ENCODE measurements at regions not wholly inside any gene's neighbourhood (a gene's known extent, or its start where the extent isn't known, plus 50 kb on each side); places are given as distances from the start of the nearest gene placed in this dataset.

DNA sequence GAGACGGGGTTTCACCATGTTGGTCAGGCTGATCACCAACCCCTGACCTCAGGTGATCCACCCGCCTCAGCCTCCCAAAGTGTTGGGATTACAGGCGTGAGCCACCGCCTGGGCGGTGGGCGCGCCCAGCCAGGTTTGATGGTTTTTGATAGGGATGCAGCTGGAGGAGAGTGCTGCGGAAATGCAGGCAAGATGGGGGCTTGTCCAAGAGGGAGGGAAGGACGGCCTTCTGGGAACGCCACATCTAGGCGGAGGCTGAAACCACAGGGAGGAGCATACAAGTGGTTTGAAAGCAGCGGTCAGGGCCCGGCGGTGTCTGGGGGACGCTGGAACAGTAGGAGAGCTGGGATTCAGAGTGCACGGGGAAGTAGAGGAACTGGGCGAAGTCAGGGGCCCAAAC, 134.6 kb downstream of the VRK1 start:
- intact Hi-C loops (cut with DNase I): loop anchor here in 1 of 2 donors (5.0 kb wide), 1 partner anchor 551 kb away; no protein-coding TSS in a partner anchor
- no peak for DNase-seq (ENCODE audit: low spot score)

DNA sequence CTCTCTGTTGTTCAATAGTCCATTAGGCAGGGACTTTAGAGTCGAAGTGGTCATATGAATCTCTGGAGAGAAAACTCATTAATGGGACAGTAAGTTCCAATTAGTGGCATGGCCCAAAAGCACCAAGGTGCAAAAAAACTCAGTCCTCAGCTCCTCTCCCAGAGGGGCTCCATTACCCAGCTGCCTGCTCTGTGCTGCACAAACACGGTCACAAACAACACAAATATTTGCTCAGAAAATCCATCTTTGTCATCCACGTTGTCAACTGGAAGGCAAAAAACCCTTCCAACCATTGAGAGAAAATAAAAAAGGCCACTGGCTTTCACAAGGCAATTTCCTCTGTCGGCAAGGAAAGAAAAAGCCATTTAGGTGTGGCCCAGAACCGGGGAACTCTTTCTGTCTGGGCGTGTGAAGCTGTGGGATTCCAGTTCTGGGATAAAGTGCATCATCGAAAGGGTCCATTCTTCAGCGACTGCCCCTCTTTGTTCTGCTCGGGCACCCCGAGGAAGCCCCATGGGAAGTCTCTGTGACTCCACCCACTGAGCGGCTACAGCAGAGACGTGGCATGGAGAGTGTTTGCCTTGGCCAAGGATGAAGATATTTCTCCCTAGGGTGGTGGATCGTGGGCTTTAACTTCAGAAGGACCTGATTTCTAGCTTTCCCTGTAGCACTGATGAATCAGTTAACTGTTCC, 137.6 kb downstream of the VRK1 start:
- intact Hi-C loops (cut with DNase I): loop anchor here in 1 of 2 donors (5.0 kb wide), 1 partner anchor 548 kb away; no protein-coding TSS in a partner anchor
- DNase-seq (ENCODE audit: low spot score): no peak

DNA sequence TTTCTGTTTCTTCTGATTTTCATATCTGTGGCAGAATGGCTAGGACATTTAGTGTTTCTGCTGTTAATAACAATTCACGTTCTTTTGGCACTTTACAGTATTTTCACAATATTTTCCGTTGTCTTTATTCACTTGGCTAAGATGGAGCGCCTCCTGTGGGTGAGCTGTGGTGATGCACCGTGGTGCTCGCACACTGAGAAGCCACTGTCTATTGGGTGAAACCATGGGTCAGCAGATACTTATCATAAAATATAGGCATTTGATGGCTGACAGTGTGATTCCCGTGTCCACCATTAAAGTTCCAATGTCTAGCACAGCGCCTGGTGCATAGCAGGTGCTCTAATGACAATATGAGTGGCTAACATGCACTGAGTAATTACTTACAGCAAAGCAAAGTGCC, 141.8 kb downstream of the VRK1 start:
- no peak for DNase-seq (ENCODE audit: low spot score)
- intact Hi-C loops (cut with DNase I): no loop called here

DNA sequence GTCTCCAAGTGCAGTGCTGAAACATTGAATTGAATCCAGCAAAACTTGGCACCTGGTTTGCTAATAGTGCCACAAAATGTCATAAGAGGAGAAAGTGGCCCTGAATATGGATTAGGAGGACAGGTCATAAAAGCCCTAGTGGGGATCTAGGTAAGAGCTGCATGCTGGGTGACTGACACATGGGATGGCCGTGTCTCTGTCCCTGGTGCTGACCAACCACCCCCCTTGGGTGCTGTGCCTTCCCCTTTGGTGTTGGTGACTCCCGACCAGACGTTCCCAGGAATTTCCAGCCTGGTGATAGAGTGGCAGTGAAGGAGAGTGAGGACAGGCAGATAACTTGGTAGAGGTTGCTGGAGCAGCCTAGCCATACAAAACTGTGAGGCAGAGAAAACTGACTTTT, 142.8 kb downstream of the VRK1 start:
- intact Hi-C loops (cut with DNase I): no loop called here
- DNase-seq (ENCODE audit: low spot score): no peak

DNA sequence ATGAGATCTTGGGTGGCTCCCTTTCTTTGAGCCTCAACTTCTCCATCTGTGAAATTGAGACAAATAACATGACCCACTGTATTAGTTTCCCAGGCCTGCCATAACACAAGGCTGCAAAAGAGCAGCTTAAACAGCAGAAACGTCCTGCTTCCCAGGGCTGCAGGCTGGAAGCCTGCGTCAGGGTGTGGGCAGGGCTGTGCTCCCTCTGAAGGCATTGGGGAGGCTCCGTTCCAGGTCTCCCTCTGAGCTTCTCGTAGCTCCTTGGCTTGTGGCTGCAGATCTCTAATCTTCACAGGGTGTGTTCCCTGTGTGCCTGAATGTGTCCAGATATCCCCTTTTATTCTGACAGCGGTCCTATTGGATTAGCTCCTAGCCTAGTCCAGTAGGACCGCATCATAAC, 147.1 kb downstream of the VRK1 start:
- intact Hi-C loops (cut with DNase I): no loop called here
- no peak for DNase-seq (ENCODE audit: low spot score)

DNA sequence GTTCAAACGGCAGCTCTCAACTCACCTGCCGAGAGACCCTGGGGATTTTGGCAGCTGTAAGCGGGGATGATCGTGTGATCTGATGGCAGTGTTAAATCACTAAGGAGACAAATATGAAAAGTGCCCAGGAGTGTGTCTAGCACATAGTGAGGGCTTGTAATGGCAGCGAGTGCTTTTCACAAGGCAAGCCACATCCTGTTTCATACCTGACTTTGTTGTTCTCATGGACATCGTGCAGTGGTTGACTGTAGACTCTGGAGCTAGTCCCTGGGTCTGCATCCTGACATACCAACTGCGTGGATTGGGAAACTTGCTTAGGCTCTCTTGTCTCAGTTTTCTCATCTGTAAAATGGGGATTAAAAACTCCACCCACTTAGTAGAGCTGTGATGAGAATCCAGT, 148.5 kb downstream of the VRK1 start:
- intact Hi-C loops (cut with DNase I): no loop called here
- no peak for DNase-seq (ENCODE audit: low spot score)

DNA sequence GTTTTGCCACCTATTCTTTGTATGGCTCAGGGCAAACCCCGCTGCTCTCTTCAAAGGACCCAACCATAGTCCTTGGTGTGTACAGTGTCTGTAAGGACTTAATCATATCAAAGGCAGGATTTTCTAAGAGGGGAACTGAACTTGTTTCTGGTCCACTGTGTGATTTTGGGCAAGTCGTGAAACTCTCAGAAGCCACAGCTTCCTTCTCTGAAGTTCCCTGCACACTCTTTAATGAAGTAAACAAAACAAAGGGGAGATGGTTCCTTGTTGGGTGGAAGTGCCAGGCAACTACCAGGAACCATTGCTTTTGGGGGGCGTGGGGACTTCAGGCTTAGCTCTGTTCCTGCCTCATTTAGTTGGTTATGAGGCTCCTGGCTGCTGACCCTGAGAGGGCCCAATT, 152.4 kb downstream of the VRK1 start:
- DNase-seq (ENCODE audit: low spot score): no peak
- intact Hi-C loops (cut with DNase I): no loop called here

DNA sequence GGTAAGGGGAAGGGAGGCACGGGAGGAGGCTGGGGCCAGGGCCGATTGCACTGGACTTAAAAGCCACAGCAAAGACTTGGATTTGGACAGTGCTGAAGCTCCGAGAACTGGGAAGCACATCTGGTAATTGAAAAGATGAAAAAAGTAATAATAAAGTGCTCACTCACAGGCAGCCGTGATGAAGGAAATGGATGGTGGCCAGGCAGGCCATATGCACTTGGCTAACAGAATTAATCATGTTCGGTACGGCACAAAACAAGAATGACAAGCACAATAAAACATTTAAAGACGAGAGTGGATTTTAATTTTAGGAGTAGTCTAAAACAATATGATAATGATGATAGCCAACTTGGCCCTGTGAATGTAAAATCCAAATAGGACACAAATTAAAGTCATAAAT, 154.3 kb downstream of the VRK1 start:
- no peak for DNase-seq (ENCODE audit: low spot score)
- intact Hi-C loops (cut with DNase I): no loop called here

DNA sequence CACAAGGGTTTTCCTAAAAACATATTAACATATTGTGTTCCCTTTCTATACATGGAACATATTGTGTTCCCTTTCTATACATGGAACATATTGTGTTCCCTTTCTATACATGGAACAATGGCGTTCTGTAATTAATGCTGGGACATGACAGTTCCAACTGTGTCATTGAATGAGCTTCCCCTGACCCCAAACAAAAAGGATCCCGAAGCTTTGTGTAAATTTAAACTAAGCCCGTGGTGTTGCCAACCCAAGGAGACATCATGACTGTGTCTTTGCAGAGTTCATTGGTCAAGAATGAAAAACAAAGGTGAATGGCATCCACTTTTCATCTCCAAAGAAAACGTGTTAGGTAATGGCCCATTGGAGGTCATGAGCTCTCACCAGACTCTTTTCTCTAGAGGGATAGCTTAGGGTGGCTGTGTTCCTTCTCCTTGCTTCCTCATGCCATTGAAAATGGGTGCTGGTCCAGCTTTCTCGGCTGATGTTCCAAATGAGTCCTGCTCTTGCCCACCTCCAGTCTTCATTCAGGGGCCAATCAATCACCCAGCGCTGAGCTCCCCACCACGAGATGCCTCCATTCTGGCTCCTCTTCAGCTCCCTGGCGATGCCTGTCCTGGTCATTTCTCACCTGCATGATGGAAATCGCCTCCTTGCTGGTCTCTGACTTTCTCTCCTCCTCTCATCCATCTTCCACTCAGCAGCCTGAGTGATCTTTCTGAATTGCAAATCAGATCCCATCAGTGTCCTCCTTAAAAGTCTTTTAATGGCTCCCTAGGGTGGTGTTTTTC, 156.1 kb downstream of the VRK1 start:
- DNase-seq (ENCODE audit: low spot score): no peak
- intact Hi-C loops (cut with DNase I): no loop called here

DNA sequence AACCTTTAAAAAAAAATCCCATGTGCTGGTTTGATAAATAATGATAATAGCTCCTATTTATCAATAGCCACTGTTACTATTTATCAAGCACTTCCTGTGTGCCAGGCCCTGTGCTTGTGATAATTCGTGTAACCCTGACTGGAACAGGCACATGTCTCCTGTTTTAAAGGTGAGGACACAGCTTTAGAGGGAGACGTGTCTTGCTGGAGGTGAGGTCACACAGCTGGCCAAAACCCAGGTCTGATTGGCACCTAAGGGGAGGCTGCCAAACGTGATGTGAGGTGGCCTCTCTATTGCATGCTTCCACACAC, 156.6 kb downstream of the VRK1 start:
- DNase-seq (ENCODE audit: low spot score): no peak
- intact Hi-C loops (cut with DNase I): no loop called here

DNA sequence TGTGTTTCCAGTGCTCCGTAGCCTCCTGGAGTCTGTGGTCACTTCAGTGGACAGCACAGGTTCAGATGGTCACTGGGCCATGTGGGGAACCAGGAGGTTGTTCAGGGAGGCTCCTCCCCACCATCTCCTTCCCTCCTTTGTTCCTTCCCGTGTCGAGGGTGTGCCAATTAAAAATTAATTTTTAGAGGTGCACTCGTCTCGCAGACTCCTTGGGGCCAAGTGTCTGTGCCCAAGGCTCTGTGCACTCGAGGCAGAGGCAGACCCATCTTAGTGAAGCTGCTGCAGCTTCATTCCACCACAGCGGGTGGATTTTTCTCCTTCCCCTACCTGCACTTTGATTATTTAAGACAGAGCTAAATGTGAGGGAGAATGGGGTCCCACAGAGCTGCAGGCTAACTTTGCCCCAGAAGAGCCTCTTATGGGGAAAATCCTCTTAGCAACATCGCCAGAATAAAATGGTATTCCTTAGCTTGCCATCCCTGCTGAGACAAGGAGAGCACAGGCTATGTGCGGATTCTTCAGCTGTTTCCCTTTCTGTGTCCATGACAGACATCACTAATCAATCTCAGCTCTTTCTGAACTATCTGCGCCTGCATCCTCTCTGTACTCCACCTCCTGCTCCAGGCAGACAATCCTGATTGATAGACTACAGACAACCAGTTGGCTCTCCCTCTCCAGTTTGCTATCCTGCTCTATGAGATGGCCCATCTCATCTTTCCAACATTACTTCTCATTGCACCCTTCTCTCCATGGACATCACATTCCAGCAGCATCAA, 159.5 kb downstream of the VRK1 start:
- no peak for DNase-seq (ENCODE audit: low spot score)
- intact Hi-C loops (cut with DNase I): no loop called here

DNA sequence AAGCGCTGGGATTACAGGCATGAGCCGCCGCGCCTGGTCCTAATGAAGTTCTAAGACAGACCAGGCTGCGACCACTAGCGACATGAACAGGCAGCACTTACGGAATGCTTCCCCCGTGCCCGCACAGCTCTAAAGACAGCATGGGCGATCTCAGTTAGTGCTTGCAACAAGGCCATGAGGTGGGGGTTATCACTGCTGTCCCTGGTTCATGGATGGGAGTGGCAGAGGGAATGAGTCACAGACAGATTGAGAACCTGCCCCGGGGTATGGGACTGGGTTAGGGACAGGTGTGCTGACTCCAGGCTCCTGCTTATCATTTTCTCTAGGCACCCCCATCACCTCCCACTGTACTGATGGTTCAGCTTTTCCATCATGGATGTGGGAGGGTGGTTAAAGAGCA, 160.9 kb downstream of the VRK1 start:
- intact Hi-C loops (cut with DNase I): no loop called here
- no peak for DNase-seq (ENCODE audit: low spot score)

DNA sequence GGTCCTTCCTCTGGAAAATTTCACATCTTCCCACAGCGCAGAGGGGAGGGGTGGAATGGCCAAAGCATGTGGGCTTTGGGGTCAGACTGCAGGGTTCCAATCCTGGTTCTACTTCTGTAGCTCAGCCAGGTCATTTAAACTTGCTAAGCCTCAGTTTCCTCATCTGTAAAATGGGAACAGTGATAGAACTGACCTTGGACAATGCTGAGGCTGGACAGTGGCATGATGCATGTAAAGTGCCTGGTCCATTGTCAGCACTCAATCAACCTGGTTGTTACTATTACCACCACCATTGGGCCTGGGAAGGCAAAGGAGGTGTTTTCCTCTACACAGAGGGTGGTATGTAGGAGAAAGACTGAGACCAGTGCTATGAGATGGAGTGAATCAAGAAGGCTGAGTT, 162.8 kb downstream of the VRK1 start:
- no peak for DNase-seq (ENCODE audit: low spot score)

DNA sequence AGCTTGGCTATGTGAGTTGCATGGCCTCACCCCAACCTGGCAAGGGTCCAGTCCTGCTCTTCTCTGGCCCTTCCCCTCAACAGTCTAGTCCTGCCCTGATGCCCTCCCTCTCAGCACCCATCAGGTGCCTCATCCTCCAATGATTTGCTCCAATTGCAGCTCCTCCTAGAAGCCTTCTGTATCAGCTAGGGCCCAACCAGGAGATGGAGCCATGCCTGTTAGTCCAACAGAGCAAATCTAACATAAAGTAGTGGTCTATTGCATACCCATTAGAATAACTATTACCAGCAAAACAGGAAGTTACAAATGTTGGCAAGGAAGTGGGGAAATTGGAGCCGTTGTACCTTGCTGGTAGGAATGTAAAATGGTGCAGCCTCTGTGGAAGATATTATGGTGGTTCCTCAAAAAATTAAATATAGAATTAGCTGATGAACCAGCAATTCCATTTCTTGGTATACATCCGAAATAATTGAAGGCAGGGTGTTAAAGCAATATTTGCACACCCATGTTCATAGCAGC, 163.5 kb downstream of the VRK1 start:
- intact Hi-C loops (cut with DNase I): no loop called here
- no peak for DNase-seq (ENCODE audit: low spot score)

More for the DNA sequence above, 162.8 kb downstream of the VRK1 start:
- intact Hi-C loops (cut with DNase I): no loop called here

DNA sequence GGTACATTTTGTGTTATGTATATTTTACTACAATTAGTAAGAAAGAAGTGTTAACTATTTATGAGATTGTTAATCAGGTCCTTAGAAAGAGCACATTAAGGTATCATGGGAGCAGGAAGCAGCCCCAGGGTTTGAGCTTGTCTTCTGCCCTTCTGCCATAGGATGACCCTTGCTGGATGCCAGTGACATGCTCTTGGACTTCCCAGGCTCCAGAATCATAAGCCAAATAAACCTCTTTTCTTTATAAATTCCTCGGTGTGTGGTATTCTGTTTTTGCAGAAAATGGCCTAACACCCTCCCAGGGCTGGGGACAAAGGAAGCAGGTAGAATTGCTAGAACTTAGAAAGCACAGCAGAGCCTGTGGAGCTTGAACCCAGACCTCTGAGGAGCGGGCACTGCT, 164.7 kb downstream of the VRK1 start:
- intact Hi-C loops (cut with DNase I): no loop called here

DNA sequence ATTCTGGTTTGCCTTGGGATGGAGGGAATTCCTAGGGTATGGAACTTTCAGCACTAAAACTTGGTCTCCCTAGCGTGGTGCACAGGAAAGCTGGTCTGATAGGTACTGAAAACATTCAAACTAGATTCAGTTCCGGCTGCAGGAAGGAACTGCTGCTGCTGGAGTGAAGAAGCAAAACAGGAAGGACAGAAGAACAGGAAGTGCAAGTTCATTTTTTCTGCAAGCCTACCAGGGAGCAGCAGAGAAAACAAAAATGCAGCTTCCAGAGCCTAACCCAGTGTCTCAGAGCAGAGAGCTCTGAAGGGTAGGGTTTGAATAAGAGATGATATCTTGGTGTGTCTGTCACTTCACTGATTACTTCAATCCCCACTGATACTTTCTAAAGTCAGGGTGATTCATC, 165.2 kb downstream of the VRK1 start:
- DNase-seq (ENCODE audit: low spot score): no peak
- intact Hi-C loops (cut with DNase I): no loop called here

More for the DNA sequence above, 164.7 kb downstream of the VRK1 start:
- no peak for DNase-seq (ENCODE audit: low spot score)

DNA sequence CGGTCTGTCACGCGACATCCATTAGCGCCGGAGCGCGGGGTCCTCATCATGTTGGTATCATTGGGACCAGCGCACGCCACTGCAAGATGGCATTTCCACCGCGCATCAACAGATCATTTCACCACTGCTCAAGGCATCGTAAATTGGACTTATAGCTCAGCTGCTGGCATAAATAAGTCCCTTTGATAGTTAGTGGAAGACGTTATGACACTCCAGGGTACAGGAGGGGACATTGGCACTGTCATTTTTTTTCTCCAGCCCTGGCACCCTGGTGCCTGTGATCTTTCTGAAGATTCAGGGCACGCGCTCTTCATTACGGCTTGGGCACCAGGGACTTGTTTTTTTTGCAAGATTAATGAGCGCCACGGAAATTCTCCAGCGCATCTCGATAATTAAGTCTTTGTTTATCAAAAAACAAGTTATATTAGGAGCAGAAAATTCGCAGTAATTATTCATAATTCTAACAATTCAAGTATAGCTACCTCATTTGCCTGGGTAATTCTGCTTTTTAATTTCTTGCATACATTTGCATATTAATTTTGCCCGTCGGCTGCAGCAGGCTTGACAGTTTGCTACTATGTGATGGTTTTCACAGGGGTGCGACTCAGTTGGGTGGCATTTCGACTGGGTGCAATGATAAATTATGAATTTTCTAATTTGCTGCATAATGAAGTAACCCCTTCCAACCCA, 167.7 kb downstream of the VRK1 start:
- DNase-seq (ENCODE audit: low spot score): no peak
- intact Hi-C loops (cut with DNase I): no loop called here

DNA sequence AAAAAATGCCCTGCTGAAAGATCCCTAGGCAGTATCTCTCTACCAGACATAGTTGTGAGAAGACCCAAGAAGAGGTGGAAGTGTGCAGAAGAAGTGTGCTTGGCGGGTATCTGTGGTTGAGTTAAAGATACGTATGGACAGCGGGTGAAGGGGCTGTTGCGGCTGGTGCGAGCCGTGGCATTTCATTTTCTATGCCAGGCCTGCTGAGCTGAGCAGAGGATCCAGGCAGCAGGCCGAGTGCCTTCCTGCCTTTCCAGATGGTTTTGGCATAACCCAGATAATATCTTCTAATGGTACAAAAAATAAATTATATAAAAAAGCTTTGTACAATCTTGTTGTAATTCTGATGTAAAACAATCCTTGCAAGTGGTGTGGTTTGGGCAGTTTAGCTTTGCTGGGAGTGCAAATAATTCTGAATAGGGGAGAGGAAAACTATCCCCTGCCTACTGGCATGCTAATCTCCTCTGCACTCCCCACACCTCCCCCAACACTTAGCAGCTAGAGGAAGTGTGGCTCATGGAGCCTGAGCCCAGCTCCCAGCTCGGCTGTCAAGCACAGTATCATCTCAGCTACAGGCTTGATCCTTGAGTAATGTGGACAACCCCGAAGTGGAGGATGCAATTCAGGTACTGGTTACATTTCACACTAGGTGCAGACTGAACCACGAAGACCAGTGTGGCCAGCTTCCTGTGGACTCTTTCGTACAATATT, 168.9 kb downstream of the VRK1 start:
- DNase-seq (ENCODE audit: low spot score): no peak
- intact Hi-C loops (cut with DNase I): no loop called here

DNA sequence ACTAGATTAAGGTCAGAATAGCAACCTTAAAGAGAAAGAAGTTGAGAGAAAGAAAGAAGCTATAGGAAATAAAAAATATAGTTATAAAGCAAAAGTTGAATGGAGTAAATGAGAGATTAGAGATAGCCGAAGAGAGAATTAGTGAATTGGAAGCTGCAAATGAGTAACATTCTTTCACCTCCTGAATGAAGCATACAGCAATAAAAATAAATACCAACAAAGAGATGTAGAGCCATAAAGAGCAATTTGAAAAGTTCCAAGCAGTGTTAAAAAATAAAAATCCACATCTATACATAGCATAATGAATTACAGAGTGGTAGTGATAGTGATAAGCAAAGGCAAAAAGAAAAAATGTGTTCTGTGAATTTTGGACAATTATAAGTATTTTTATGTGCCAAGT, 177.9 kb downstream of the VRK1 start:
- DNase-seq (ENCODE audit: low spot score): no peak
- intact Hi-C loops (cut with DNase I): no loop called here
